Erythroblast (primary cell): ENCODE measurements at regions not wholly inside any gene's neighbourhood (a gene's known extent, or its start where the extent isn't known, plus 50 kb on each side); places are given as distances from the start of the nearest gene placed in this dataset.

ENCODE experiments used
- GATA1 ChIP-seq: IDR thresholded peaks from 2 replicates; pipeline ENCODE4 v1.6.1; 2011; ENCODE audit warnings: low read depth, mild to moderate bottlenecking, control low read depth, low read length, moderate library complexity
- POLR2A ChIP-seq: IDR thresholded peaks from 2 replicates; pipeline ENCODE4 v1.6.1; 2011; ENCODE audit warnings: mild to moderate bottlenecking, low read length

DNA sequence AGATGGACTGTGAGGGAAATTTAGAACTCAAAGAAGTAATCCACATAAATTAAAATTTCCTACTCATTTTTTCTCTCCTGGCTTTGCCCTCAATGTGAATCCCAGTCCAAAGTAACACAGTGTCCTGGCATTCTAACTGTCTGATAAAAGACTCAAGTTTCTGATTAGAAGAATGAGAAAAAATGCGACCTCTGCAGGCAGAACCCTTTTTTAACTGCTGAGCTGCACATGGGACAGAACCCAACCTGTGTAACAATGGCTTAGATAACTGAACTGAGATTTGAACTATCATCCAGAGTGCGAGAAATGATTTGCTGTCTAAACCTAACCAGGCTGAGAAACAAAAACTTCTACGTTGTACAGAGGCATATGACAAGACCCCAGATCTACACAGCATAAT is 385.6 kb upstream of the LRRC4C start:
- TF ChIP-seq POLR2A (no peak), GATA1 (no peak)
